GM23338 (cell line): ENCODE measurements at regions not wholly inside any gene's neighbourhood (a gene's known extent, or its start where the extent isn't known, plus 50 kb on each side); places are given as distances from the start of the nearest gene placed in this dataset.
A peak's percentile ranks its signal among the peaks of the same experiment; 100 is the strongest.

ENCODE experiments used
- ATAC-seq: fragments of 200-7000 bp; cut with Tn5 transposase; 3 replicates; pipeline ENCODE4 v1.9.1; 2020
- DNase-seq: peaks from one replicate; pipeline ENCODE4 v3.0.0-alpha.2; 2015; ENCODE audit warnings: low spot score
- H2AFZ ChIP-seq: fragments of 200-600 bp; sonication (generic); 2 replicates; pipeline ENCODE4 v1.8.0; 2016; ENCODE audit warnings: antibody characterized with exemption, mild to moderate bottlenecking, moderate library complexity
- H3F3A ChIP-seq: fragments of 200-600 bp; sonication (generic); replicated peaks from 2 replicates; pipeline ENCODE4 v1.8.0; 2017; ENCODE audit warnings: antibody characterized with exemption, mixed run types, low read depth
- H3K27ac ChIP-seq: fragments of 200-600 bp; sonication (generic); 2 replicates; pipeline ENCODE4 v1.6.1; 2016; ENCODE audit warnings: low read depth
- H3K27me3 ChIP-seq: fragments of 200-600 bp; sonication (generic); 2 replicates; pipeline ENCODE4 v1.8.0; 2016; ENCODE audit warnings: mild to moderate bottlenecking, mixed run types, moderate library complexity; ENCODE audit not compliant: insufficient read depth
- H3K36me3 ChIP-seq: fragments of 200-600 bp; sonication (generic); 2 replicates; pipeline ENCODE4 v1.8.0; 2016; ENCODE audit warnings: mild to moderate bottlenecking; ENCODE audit not compliant: insufficient read depth
- H3K4me1 ChIP-seq: fragments of 200-600 bp; sonication (generic); 2 replicates; pipeline ENCODE4 v1.8.0; 2016; ENCODE audit warnings: mild to moderate bottlenecking, moderate library complexity; ENCODE audit not compliant: insufficient read depth
- H3K4me2 ChIP-seq: fragments of 200-600 bp; sonication (generic); 2 replicates; pipeline ENCODE4 v1.7.1; 2017; ENCODE audit warnings: mixed run types
- H3K4me3 ChIP-seq: fragments of 200-600 bp; sonication (generic); 2 replicates; pipeline ENCODE4 v1.6.1; 2016; ENCODE audit warnings: mixed run types
- H3K79me2 ChIP-seq: fragments of 200-600 bp; sonication (generic); replicated peaks from 2 replicates; pipeline ENCODE4 v1.8.0; 2017; ENCODE audit warnings: mild to moderate bottlenecking; ENCODE audit not compliant: insufficient read depth
- H3K9me2 ChIP-seq: fragments of 200-600 bp; sonication (generic); 2 replicates; pipeline ENCODE4 v1.8.0; 2017; ENCODE audit not compliant: insufficient read depth
- H4K20me1 ChIP-seq: fragments of 200-600 bp; sonication (generic); replicated peaks from 2 replicates; pipeline ENCODE4 v1.8.0; 2017; ENCODE audit warnings: mild to moderate bottlenecking; ENCODE audit not compliant: insufficient read depth
- H3K27ac Mint-ChIP-seq: 2 replicates; pipeline ENCODE4 v1.8.0; 2020; ENCODE audit warnings: inconsistent platforms, mild to moderate bottlenecking, moderate library complexity, mixed read lengths
- H3K27me3 Mint-ChIP-seq: 3 replicates; pipeline ENCODE4 v1.8.0; 2022; ENCODE audit warnings: low read depth, mild to moderate bottlenecking, moderate library complexity, mixed read lengths, inconsistent platforms; ENCODE audit not compliant: insufficient read depth, poor library complexity
- H3K36me3 Mint-ChIP-seq: 3 replicates; pipeline ENCODE4 v1.8.0; 2021; ENCODE audit warnings: low read depth, mild to moderate bottlenecking, inconsistent platforms, moderate library complexity, mixed read lengths
- H3K4me1 Mint-ChIP-seq: 3 replicates; pipeline ENCODE4 v1.8.0; 2020; ENCODE audit warnings: mild to moderate bottlenecking, inconsistent platforms, mixed read lengths
- H3K4me3 Mint-ChIP-seq: 3 replicates; pipeline ENCODE4 v1.8.0; 2021; ENCODE audit warnings: moderate library complexity, mild to moderate bottlenecking, inconsistent platforms, mixed read lengths
- H3K9me3 Mint-ChIP-seq: 3 replicates; pipeline ENCODE4 v1.8.0; 2020; ENCODE audit warnings: moderate library complexity, mild to moderate bottlenecking, inconsistent platforms, mixed read lengths
- CREB1 ChIP-seq: fragments of 250-450 bp; sonication (Bioruptor Pico); IDR thresholded peaks from 2 replicates; pipeline ENCODE4 v1.5.0; 2020; ENCODE audit warnings: low read depth, mild to moderate bottlenecking, moderate library complexity
- CTCF ChIP-seq, 2 experiments: fragments of 200-600 bp in 1 of 2; sonication (generic) in 1 of 2; conservative IDR thresholded peaks; 2 replicates each; pipeline versions ENCODE4 v1.5.1 to v1.6.1; 2016 to 2017; ENCODE audit warnings: antibody characterized with exemption in 2 of 2, low read depth in 2 of 2, mild to moderate bottlenecking in 2 of 2, moderate library complexity in 1 of 2
- ETS1 ChIP-seq: IDR thresholded peaks from 2 replicates; pipeline ENCODE4 v1.6.1; 2016; ENCODE audit warnings: antibody characterized with exemption
- EZH2 ChIP-seq: fragments of 200-600 bp; sonication (generic); IDR thresholded peaks from one replicate; pipeline ENCODE4 v1.8.0; 2017; ENCODE audit warnings: antibody characterized with exemption, mild to moderate bottlenecking, low read depth; ENCODE audit not compliant: unreplicated experiment
- EZH2phosphoT487 ChIP-seq: fragments of 200-600 bp; sonication (generic); IDR thresholded peaks from one replicate; pipeline ENCODE4 v1.8.1; 2018; ENCODE audit warnings: antibody characterized with exemption; ENCODE audit not compliant: unreplicated experiment
- JUNB ChIP-seq: IDR thresholded peaks from one replicate; pipeline ENCODE4 v1.6.1; 2016; ENCODE audit warnings: antibody characterized with exemption; ENCODE audit not compliant: unreplicated experiment
- POLR2AphosphoS5 ChIP-seq: IDR thresholded peaks from 2 replicates; pipeline ENCODE4 v1.6.1; 2016; ENCODE audit warnings: antibody characterized with exemption, low read depth
- REST ChIP-seq: IDR thresholded peaks from one replicate; pipeline ENCODE4 v1.6.1; 2018; ENCODE audit warnings: antibody characterized with exemption; ENCODE audit not compliant: unreplicated experiment
- ZNF331 ChIP-seq: fragments of 250-450 bp; sonication (Bioruptor Pico); IDR thresholded peaks from 2 replicates; pipeline ENCODE4 v1.5.0; 2020; ENCODE audit warnings: low read depth, mild to moderate bottlenecking, moderate library complexity

GRCh38 chr2:58341047-58341446, 99.9 kb upstream of the FANCL start (continued):
- TF ChIP-seq REST (no peak), ETS1 (no peak), CTCF (conservative IDR thresholded peaks at IDR 0.05; ENCODE audit: low read depth in 2 of 2) (peak; percentile 34 to 53)

- Histone ChIP-seq H4K20me1 (no peaks in the 10 kb centered on the region), H2AFZ (0 out of 2 replicates have a peak overlapping the region, but pooled peaks have one; percentile 30), H3K4me3 (no peak overlapping the region), H3K27ac (no peak overlapping the region), H3K36me3 (no peaks in the 10 kb centered on the region), H3K9me2 (peaks cover 4% of the 10 kb centered on the region; the same call in 1 of the 2 replicates), H3F3A (no peaks in the 10 kb centered on the region), H3K79me2 (no peaks in the 10 kb centered on the region), H3K4me1 (peaks cover 10% of the 10 kb centered on the region; the same call in 1 of the 2 replicates), H3K4me2 (no peak overlapping the region), H3K27me3 (no peaks in the 10 kb centered on the region)
- DNase-seq, result no peak
- Mint-ChIP-seq H3K27ac (no peak overlapping the region; the same call in 1 of the 2 replicates), H3K4me1 (peaks cover 21% of the 10 kb centered on the region), H3K4me3 (no peak overlapping the region), H3K27me3 (peaks cover 4% of the 10 kb centered on the region), H3K9me3 (no peaks in the 10 kb centered on the region), H3K36me3 (no peaks in the 10 kb centered on the region)
- ATAC-seq, result no peak
- TF ChIP-seq ZNF331 (no peak), EZH2phosphoT487 (no peak), CREB1 (CRISPR knock-in tag) (no peak), ETS1 (no peak), JUNB (no peak), POLR2AphosphoS5 (no peak), REST (no peak), EZH2 (no peak)
Observed at GRCh38 chr2:58339548-58340243, 98.6 kb upstream of the FANCL start.
